ENCODE measurements at regions not wholly inside any gene's neighbourhood (a gene's known extent, or its start where the extent isn't known, plus 50 kb on each side); places are given as distances from the start of the nearest gene placed in this dataset.
"Not testable (repeated sequence)": the region's sequence is repeated elsewhere in the genome, so short reads cannot be mapped to it uniquely, and the experiment has no call there.

DNA sequence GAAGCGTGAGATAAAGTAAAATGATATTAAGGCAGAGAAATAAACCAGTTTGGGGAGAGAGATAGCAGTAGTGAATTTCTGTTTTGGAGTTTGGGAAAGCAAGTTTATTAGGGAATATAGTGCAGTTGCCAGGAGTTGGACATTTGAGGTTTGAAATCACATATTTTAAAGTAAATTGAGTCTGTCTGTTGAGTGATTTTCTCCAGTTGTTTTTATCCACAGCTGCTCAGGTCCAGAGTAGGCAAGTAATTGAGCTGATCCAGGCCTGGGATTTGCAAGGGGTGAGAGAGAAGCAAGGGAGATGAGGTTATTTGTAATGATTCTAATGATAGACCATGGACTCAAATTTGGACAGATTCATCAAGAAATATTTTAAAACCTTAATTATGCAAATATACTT is 481.9 kb downstream of the UTRN start:
- no peak for DNase-seq (ENCODE audit: low read depth in 2 of 2)

GRCh38 chr6:144768551-144769075 is 483.5 kb downstream of the UTRN start:
- no peak for DNase-seq (ENCODE audit: low read depth in 2 of 2)

DNA sequence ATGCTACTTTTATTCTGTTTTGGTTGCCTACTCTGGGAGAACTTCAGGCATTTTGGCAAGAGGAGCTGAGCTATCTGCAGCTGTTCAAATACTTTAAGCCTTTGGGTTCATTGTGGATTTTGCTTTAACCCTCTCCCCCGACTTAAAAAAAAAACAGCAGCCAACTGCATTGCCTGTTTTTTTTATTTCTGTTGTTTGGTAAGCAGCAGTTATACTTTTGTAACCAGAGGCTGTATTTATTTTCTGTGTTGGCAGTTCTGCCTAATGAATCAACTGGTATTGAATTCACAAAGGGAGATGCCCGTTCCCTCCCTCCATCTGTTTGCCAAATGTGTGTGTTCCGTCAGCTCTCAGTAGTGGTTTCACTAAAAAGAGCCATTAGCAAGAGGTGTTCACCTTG is 484.0 kb downstream of the UTRN start:
- DNase-seq (ENCODE audit: low read depth in 2 of 2), result no peak

- DNase-seq (ENCODE audit: low read depth in 2 of 2), result no peak
Observed at GRCh38 chr6:144776031-144776819, 491.1 kb downstream of the UTRN start.

GRCh38 chr6:144777249-144777648 is 492.1 kb downstream of the UTRN start:
- DNase-seq (ENCODE audit: low read depth in 2 of 2), result no peak

DNA sequence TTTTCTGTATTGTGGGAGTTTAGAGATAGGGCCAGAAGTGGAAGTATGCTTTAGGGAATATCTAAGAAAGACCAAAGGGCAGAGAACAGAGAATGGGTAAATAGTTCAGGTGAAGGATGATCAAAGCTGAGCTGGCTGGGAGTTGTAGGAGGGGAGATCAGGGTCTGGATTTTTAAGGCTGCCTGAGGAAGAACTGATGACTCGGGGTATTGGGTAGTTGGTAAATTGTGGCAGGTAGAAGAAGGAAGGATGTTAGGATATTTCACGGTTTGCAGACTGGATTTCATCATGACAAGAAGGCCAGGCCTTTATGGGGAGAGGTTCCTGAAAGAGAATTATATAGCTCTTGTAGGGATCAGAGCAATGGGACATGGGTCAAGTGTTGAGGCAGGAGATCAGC is 492.9 kb downstream of the UTRN start:
- no peak for DNase-seq (ENCODE audit: low read depth in 2 of 2)

DNA sequence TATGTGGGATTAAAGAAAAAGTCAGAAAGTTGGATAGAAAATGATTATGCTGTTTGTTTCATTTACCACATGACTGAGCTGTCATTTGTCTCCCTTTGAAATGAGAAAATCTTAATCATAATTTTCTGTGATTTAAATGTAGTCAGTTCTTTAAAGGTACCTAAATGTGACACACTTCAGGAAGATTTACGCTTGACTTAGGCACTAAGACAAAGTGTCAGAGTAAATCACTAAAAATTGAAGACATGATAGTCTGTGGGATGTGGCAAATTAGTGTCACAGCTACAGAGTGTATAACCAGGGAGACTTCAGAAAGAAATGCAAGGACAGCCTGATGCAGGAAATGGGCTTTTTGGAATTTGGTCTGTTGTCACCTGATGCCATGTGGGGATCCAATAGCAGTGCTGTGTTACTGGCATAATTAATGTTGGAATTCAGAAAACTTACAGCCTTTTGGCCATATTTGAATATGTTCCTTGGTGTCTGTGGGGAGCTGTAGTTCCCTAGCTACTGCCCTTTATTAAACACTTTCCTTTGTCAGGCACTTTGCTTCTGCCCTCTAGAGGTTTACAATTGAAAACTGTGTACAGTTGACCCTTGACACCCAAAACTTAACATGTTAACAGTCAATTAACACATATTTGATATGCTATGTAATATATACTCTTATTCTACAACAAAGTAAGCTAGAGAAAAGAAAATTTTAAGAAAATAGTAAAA is 493.8 kb downstream of the UTRN start:
- no peak for DNase-seq (ENCODE audit: low read depth in 2 of 2)

- DNase-seq (ENCODE audit: low read depth in 2 of 2), result no peak
Observed at GRCh38 chr6:144781836-144782235, 496.7 kb downstream of the UTRN start.

- DNase-seq (ENCODE audit: low read depth in 2 of 2), result no peak
Observed at GRCh38 chr6:144782634-144783033, 497.5 kb downstream of the UTRN start.

DNA sequence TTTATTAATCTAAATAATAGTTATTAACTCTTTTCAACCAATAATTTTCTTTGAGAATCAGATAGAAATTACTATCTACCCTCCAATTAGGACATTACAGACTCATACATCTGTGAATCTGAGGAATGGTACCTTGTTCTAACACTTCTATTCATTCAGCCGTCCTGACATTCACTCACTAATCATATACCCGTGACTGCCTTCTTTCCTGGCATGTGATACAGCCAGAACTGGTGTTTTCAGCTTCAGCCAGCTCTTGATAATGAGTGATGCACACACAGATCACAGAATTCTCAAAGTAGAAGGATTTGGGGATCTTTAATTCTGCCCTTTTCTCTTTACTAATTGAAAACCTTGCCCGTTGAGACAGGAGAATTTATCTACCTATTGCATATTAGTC is 499.9 kb downstream of the UTRN start:
- DNase-seq (ENCODE audit: low read depth in 2 of 2), result no peak

GRCh38 chr6:144786825-144787224 is 501.7 kb downstream of the UTRN start:
- no peak for DNase-seq (ENCODE audit: low read depth in 2 of 2)

DNA sequence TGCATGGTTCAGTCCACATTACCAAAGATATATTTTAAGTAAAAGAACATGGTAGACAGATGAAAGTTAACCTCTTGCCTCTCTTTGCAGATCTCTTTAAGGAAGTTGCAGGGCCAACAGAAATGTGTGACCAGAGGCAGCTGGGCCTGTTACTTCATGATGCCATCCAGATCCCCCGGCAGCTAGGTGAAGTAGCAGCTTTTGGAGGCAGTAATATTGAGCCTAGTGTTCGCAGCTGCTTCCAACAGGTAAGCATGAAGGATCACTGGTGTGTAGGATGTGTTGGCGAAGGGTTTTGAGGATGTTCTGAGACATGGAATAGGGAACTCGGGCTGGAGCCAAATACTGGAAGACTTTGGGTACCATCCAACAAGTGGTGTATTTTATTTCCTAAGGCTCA is 508.6 kb downstream of the UTRN start:
- no peak for DNase-seq (ENCODE audit: low read depth in 2 of 2)

DNA sequence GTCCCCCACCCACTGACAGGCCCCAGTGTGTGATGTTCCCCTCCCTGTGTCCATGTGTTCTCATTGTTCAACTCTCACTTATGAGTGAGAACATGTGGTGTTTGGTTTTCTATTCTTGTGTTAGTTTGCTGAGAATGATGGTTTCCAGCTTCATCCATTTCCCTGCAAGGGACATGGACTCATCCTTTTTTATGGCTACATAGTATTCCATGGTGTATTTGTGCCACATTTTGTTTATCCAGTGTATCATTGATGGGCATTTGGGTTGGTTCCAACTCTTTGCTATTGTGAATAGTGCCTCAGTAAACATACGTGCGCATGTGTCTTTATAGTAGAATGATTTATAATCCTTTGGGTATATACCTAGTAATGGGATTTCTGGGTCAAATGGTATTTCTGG is 509.9 kb downstream of the UTRN start:
- not testable (repeated sequence) for DNase-seq (ENCODE audit: low read depth in 2 of 2)

DNA sequence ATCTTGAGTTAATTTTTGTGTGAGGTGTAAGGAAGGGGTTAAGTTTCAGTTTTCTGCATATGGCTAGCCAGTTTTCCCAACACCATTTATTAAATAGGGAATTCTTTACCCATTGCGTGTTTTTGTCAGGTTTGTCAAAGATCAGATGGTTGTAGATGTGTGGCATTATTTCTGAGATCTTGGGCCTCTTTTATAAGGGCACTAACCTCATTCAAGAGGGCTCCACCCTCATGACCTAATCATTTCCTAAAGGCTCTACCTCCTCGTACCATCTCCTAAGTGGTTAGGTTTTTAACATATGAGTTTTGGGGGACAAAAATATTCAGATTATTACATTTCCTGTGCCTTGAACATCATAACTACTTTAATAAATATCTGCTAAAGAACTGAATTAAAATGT is 510.9 kb downstream of the UTRN start:
- DNase-seq (ENCODE audit: low read depth in 2 of 2), result no peak

GRCh38 chr6:144797881-144798589 is 512.9 kb downstream of the UTRN start:
- no peak for DNase-seq (ENCODE audit: low read depth in 2 of 2)

GRCh38 chr6:144804246-144804790 is 519.2 kb downstream of the UTRN start:
- no peak for DNase-seq (ENCODE audit: low read depth in 2 of 2)

DNA sequence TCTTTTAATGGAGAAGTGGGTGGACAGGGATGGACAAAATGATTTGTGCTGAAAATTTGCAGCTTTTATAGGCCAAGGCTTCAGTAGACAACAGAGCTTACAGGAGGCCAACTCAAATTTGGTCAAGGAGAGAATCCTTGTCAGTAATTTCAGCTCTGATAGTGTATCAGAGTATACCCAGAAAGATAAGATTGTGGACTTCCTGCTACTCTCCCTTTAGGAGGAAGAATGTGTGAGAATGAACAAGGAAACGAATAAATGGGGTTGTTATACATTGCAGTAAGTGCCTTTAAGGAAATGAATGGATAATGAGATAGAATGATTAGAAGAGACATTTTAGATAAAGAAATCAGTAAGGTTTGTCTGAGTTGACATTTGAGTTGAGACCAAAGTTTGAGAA is 519.9 kb downstream of the UTRN start:
- no peak for DNase-seq (ENCODE audit: low read depth in 2 of 2)

- DNase-seq (ENCODE audit: low read depth in 2 of 2), result no peak
Observed at GRCh38 chr6:144806222-144806621, 521.1 kb downstream of the UTRN start.

- no peak for DNase-seq (ENCODE audit: low read depth in 2 of 2)
Observed at GRCh38 chr6:144809120-144809519, 524.0 kb downstream of the UTRN start.

DNA sequence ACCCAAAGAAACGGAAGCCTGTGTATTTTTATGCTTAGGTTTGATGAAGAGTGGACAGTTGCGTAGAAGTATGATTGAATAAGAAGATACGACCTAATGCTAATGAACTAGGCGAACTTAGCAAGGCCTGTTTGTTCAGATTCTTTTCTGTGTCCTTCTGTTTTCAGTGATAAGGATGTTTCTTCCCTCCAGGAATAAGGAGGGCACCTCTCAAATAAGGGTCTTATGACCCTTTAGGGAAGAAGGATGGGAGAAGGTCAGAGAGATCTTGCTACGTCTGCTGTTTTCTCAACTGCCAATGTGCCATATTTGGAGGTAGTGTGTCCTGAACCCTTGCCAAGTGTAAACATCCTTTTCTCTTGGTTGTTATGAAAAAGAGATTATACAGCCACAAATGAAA is 524.8 kb downstream of the UTRN start:
- DNase-seq (ENCODE audit: low read depth in 2 of 2), result no peak

GRCh38 chr6:144811140-144811539 is 526.0 kb downstream of the UTRN start:
- DNase-seq (ENCODE audit: low read depth in 2 of 2), result no peak

DNA sequence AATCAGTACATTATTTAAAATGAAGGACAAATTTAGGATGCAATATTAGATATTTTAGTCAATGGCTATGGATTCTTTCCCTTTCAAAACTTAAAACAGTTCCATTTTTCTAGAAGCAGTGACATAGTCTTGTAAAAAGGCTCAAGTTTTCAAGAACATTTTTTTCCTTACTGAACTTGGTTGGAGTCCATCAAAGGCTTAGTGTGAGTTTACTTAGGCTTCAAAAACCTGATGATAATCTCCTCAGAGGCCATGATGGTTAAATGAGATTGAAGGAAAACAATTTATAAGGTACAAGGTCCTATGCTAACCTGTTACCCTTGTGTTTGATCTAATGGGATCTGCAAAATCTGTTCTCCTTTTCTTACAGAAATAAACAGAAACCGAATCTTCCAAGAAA is 531.8 kb downstream of the UTRN start:
- DNase-seq (ENCODE audit: low read depth in 2 of 2), result no peak

All from stimulated activated CD8-positive, alpha-beta memory T cell treated with anti-CD3 and anti-CD28 coated beads, Interleukin-15, amount 100 ng/mL, for 4 hours (primary cell).